Astrocyte of the cerebellum (primary cell): ENCODE measurements at regions not wholly inside any gene's neighbourhood (a gene's known extent, or its start where the extent isn't known, plus 50 kb on each side); places are given as distances from the start of the nearest gene placed in this dataset.

ENCODE experiments used
- DNase-seq: peaks from one replicate; pipeline ENCODE4 v3.0.0-alpha.2; 2011; ENCODE audit warnings: low read depth
- H3K4me3 ChIP-seq: 2 replicates; pipeline ENCODE4 v1.5.1; 2011; ENCODE audit warnings: mild to moderate bottlenecking, low read depth, low read length, moderate library complexity
- in situ Hi-C: cut with HindIII; loops from 2 replicates; pipeline ENCODE4 v1.10.0; 2017; ENCODE audit warnings: low sequenced_read_pairs
- TF ChIP-seq, protein P1 (sequence below): IDR thresholded peaks from 2 replicates; pipeline ENCODE4 v1.5.1; 2012; ENCODE audit warnings: low read length, low read depth, moderate library complexity, mild to moderate bottlenecking; ENCODE audit errors: missing control alignments

DNA sequence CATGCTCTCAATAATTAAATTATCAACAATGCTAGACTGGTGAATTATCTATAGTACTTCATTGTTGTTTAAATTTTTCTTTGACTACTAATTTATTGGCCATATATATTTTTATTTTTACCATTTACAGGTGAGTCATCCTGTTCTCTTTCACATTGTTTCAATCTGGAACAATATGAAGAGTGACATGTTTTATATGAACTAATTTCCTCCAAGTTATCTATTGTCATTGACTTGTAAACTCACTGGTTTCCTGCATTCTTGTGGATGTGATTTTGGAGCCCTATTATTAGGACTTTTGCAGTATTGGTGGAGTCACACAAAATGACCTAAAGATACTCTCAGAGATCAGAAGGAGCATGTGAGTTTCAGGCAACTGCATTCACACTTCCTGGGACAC lies 297.7 kb downstream of the AEBP2 start:
- TF ChIP-seq, protein P1, sequence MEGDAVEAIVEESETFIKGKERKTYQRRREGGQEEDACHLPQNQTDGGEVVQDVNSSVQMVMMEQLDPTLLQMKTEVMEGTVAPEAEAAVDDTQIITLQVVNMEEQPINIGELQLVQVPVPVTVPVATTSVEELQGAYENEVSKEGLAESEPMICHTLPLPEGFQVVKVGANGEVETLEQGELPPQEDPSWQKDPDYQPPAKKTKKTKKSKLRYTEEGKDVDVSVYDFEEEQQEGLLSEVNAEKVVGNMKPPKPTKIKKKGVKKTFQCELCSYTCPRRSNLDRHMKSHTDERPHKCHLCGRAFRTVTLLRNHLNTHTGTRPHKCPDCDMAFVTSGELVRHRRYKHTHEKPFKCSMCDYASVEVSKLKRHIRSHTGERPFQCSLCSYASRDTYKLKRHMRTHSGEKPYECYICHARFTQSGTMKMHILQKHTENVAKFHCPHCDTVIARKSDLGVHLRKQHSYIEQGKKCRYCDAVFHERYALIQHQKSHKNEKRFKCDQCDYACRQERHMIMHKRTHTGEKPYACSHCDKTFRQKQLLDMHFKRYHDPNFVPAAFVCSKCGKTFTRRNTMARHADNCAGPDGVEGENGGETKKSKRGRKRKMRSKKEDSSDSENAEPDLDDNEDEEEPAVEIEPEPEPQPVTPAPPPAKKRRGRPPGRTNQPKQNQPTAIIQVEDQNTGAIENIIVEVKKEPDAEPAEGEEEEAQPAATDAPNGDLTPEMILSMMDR, result no peak
- no peak for DNase-seq
- no peak overlapping the region for H3K4me3 ChIP-seq
- in situ Hi-C loops, result loop anchor here (25.0 kb wide), 1 partner anchor 475 kb away; no protein-coding TSS in a partner anchor

DNA sequence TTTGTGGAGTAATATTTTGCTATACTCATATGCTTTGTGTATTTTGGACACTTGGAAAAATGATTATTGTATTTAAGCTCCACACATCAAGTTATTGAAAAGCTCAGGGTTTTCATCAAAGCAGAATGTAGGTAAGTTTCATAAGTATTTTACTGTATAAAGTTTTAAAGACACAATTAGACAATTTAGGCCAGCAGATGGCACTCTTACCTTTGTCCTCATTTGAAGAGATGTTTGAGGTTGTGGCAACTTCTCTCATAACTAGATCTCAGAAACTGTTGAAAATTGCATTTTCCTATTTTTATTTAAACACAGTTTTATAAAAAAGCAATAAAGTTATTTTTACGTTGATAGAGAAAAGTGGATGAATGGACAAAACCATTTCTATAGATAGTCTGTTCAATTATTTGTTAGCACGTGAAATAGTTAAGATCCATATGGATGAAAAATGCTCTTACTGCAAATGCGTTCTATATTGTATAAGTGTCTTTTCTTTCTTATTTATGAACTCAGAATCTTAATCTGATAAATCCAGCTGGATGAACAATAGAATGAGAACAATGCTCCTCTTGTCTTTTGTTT lies 300.0 kb downstream of the AEBP2 start:
- TF ChIP-seq, protein P1, result peak; percentile 47
- in situ Hi-C loops, result loop anchor here (25.0 kb wide), 1 partner anchor 473 kb away; no protein-coding TSS in a partner anchor
- DNase-seq, result peak; percentile 78
- no peak overlapping the region for H3K4me3 ChIP-seq

DNA sequence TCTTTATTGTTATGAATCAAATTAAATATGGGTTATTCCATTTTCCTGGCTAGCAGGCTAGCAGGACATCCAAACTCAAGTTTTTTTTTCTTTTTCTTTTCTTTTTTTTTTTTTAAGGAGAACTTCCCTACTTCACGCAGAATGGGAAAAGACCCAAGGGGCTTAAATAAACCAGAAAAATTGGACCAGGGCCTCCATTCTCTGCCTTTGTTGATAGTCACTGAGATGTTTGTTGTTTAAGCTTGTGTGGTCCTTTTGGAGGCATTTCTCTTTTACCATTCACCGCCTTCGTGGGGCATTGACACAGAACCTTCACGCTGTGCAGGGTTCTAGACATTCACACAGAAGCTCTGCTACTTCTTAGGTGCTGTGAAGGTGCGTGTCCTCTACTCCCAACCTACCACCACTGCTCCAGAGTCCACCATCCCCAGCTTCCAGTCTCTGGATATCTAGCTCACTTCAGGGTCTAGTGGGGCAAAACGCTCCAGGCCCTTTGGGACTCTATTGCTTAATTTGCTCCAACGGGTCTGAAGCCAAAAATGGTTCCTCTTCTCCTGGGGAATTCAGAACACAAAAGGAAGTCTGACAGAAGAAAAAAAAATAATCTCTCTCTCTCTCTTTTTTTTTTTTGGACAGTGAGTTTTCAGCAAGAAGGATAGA lies 301.3 kb downstream of the AEBP2 start:
- TF ChIP-seq, protein P1, result no peak
- no peak overlapping the region for H3K4me3 ChIP-seq
- DNase-seq, result no peak
- in situ Hi-C loops, result loop anchor here (25.0 kb wide), 1 partner anchor 472 kb away; no protein-coding TSS in a partner anchor

DNA sequence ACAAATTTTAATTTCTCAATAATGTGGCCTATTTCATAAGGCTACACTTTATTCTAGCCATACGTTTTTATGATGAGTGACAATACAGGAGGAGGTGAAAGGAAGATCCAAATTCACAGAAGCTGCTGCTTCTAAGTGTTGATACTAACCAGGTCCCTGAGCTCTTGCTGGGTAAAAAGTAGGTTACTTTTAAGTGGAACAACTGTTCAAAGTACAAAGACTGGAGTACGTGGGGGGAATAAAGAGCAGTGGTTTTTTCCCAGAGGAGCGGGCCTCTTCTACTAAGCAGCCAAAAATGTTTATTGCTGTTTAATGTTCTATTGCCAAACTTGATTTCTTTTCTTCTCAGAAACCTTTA lies 301.8 kb downstream of the AEBP2 start:
- no peak for DNase-seq
- TF ChIP-seq, protein P1, result no peak
- in situ Hi-C loops, result loop anchor here (25.0 kb wide), 1 partner anchor 471 kb away; no protein-coding TSS in a partner anchor
- no peak overlapping the region for H3K4me3 ChIP-seq

DNA sequence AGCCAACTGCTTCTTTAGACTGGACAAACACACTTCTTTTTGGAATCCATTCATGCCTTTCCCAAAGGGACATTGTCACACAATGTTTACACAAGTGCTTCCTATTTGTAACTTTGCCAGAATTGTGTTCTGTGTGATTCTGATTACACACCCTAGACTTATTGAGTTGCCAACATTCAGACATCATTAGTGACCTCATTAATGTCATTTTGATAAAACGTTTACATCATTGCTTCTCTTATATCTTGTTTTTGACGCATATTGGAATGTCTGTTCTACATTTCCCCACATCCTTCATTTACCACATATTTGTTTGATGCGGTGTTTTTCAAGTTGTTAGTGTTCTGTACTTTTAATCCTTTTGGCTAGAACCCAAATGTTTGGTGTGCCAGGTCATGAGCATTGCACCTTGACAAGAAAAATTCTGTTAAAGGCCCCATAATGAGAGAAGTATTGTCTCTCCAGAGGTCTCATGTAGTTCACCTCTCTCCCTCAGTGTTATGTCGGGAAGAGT lies 305.5 kb downstream of the AEBP2 start:
- in situ Hi-C loops, result loop anchor here (25.0 kb wide), 1 partner anchor 468 kb away; no protein-coding TSS in a partner anchor

DNA sequence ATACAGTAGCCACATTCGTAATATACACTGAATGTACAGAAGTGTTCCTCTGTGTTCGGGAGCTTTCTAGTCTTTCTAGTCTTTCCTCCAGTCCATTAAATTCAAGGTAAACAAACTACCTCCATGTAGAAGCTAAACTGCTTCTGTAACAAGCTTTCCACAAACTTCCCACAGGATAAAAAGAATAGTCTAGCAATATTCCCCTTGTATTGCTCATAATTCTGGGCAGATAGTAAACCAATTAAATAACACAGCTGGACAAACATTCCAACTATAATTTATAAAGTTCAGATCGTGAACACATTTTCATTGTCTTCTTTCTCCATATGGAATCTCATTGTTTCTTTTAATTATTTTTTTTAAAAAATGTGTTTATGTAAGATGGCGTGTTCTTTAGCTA lies 307.2 kb downstream of the AEBP2 start:
- TF ChIP-seq, protein P1, result no peak
- no peak overlapping the region for H3K4me3 ChIP-seq
- no peak for DNase-seq
- in situ Hi-C loops, result loop anchor here (25.0 kb wide), 1 partner anchor 466 kb away; no protein-coding TSS in a partner anchor

More for the DNA sequence above, 305.5 kb downstream of the AEBP2 start:
- H3K4me3 ChIP-seq, result no peak overlapping the region
- DNase-seq, result peak; percentile 23
- TF ChIP-seq, protein P1, result no peak
